Uterus (tissue), 2 donors: ENCODE measurements at regions not wholly inside any gene's neighbourhood (a gene's known extent, or its start where the extent isn't known, plus 50 kb on each side); places are given as distances from the start of the nearest gene placed in this dataset.

Experiments
- CTCF ChIP-seq, 4 experiments: fragments of 200-600 bp in 2 of 4; fragments of 450-650 bp in 2 of 4; sonication (generic) in 2 of 4; IDR thresholded peaks; one replicate each; pipeline ENCODE4 v1.5.1; 2016 to 2019; ENCODE audit warnings: antibody characterized with exemption in 4 of 4, mild to moderate bottlenecking in 2 of 4, moderate library complexity in 1 of 4
- POLR2A ChIP-seq, 2 donors: fragments of 450-650 bp; IDR thresholded peaks; one replicate each; pipeline ENCODE4 v1.6.1; 2016; ENCODE audit warnings: antibody characterized with exemption in 2 of 2, mild to moderate bottlenecking in 1 of 2, moderate library complexity in 1 of 2

GRCh38 chr10:116798859-116799258 lies 50.4 kb upstream of the ENO4 start:
- no peak for TF ChIP-seq CTCF (IDR thresholded peaks at IDR 0.05)
- no peak for TF ChIP-seq POLR2A (IDR thresholded peaks at IDR 0.05)
